HG03439 (cell line): ENCODE measurements at regions not wholly inside any gene's neighbourhood (a gene's known extent, or its start where the extent isn't known, plus 50 kb on each side); places are given as distances from the start of the nearest gene placed in this dataset.
"Not testable (repeated sequence)": the region's sequence is repeated elsewhere in the genome, so short reads cannot be mapped to it uniquely, and the experiment has no call there.

ENCODE experiments used
- ATAC-seq: cut with Tn5 transposase; IDR thresholded peaks from one replicate; pipeline ENCODE4 v1.9.1; 2021; ENCODE audit warnings: mild to moderate bottlenecking, moderate library complexity; ENCODE audit not compliant: unreplicated experiment

GRCh38 chr10:8278099-8278498 lies 223.6 kb downstream of the GATA3 start:
- no peak for ATAC-seq

DNA sequence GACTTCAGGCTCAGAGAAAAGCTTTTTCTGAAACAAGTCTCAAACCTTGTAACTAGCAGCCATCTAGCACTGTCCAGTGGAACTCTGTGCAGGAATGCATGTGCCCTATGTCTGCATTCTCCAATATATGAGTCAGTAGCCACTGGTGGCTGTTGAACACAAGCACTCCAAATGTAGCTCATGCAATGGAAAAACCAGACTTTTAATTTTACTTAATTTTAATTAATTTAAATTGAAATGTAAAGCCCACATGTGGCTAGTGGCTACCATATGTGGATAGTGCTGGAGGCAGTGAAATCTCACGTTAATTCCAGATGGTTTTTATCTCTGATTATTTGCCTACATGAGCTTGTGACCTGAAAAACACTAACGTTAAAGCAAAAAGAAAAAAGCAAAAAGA lies 225.1 kb downstream of the GATA3 start:
- ATAC-seq: no peak

GRCh38 chr10:8280946-8281345 lies 226.5 kb downstream of the GATA3 start:
- ATAC-seq: no peak

GRCh38 chr10:8282340-8282739 lies 227.9 kb downstream of the GATA3 start:
- ATAC-seq: no peak

GRCh38 chr10:8283166-8283905 lies 228.8 kb downstream of the GATA3 start:
- ATAC-seq: no peak

- ATAC-seq: no peak
Observed at GRCh38 chr10:8283986-8284385, 229.5 kb downstream of the GATA3 start.

DNA sequence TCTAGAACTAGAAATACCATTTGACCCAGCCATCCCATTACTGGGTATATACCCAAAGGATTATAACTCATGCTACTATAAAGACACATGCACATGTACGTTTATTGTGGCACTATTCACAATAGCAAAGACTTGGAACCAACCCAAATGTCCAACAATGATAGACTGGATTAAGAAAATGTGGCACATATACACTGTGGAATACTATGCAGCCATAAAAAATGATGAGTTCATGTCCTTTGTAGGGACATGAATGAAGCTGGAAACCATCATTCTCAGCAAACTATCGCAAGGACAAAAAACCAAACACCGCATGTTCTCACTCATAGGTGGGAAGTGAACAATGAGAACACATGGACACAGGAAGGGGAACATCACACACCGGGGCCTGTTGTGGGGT lies 231.5 kb downstream of the GATA3 start:
- ATAC-seq: not testable (repeated sequence)

GRCh38 chr10:8288600-8288999 lies 234.1 kb downstream of the GATA3 start:
- no peak for ATAC-seq

- ATAC-seq: no peak
Observed at GRCh38 chr10:8289186-8289924, 234.9 kb downstream of the GATA3 start.

DNA sequence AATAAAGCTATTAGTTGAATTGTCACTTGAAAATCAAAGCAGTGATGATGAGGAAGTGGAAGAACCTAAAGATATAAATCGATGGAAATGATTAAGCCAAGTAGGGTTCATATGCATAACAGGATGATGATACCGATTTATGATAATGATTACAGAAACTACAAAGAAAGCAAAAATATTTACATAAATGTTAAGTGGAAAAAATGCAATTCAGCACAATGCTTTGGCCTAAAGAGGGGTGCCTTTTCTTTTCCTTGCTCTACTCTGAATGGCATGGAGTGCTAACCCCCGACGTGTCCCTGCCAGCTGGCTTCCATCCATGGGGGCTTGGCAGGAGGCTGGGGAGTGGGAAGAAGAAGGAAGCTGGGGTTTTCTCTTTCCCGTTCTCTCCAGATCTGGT lies 240.3 kb downstream of the GATA3 start:
- ATAC-seq: no peak

DNA sequence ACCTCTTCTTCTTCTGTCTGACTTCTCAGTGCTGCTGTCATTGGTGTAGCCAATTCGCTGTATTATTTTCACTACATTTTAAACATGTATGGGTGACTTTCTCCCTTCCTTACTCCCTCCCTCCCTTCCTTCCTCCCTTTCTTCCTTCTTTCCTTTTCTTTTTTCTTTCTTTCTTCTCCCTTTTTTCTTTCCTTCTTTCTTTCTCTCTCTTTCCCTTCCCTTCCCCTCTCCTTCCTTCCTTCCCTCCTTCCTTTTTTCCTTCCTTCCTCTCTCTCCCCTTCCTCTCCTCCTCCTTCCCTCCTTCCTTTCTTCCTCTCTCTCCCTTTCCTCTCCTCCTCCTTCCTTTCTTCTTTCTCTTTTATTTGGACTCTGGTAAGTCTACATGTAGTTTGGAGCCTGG lies 240.8 kb downstream of the GATA3 start:
- no peak for ATAC-seq

GRCh38 chr10:8296090-8296733 lies 241.7 kb downstream of the GATA3 start:
- no peak for ATAC-seq

DNA sequence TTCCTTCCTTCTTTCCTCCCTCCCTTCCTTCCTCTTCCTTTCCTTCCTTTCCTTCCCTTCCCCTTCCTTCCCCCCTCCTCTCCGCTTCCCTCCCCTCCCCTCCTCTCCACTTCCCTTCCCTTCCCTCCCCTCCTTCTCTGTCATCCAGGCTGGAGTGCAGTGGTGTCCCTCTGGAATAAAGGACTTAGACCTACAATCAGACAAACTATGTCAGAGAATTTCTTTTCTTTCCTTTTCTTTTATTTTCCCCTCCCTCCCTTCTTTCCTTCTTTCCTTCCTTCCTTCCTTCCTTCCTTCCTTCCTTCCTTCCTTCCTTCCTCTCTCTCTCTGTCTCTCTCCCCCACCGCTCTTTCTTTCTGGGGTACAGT lies 242.2 kb downstream of the GATA3 start:
- ATAC-seq: no peak

DNA sequence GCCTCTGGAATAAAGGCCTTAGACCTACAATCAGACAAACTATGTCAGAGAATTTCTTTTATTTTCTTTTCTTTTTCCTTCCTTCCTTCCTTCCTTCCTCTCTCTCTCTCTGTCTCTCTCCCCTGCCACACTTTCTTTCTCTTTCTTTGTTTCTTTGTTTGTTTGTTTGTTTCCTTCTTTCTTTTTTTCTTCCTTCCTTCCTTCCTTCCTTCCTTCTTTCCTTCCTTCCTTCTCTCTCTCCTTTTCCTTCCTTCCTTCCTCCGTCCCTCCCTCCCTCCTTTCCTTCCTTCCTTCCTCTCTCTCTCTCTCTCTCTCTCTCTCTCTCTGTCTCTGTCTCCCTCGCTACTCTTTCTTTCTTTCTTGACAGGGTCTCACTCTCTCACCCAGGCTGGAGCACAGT lies 242.6 kb downstream of the GATA3 start:
- ATAC-seq: no peak

- ATAC-seq: no peak
Observed at GRCh38 chr10:8297959-8298358, 243.5 kb downstream of the GATA3 start.

- no peak for ATAC-seq
Observed at GRCh38 chr10:8298896-8299570, 244.5 kb downstream of the GATA3 start.

GRCh38 chr10:8300925-8301324 lies 246.4 kb downstream of the GATA3 start:
- no peak for ATAC-seq

DNA sequence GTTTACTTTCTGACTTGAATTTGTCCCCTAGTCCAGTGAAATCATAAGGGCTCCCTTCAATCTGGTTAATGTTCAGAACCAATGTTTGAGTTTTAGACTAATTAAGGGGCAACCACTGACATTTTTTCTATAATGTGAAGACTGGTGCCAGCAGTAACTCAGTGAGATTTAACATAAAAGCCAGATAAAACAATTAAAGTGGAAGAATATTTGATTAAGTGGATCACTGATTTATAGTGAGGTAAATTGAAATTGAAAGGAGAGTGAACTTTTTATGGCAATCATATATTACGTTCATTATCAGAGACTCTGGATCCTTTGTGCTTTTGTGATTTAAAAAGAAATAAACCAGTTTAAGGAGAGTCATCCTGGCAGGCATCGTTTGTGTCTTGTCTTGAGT lies 246.8 kb downstream of the GATA3 start:
- ATAC-seq: no peak

DNA sequence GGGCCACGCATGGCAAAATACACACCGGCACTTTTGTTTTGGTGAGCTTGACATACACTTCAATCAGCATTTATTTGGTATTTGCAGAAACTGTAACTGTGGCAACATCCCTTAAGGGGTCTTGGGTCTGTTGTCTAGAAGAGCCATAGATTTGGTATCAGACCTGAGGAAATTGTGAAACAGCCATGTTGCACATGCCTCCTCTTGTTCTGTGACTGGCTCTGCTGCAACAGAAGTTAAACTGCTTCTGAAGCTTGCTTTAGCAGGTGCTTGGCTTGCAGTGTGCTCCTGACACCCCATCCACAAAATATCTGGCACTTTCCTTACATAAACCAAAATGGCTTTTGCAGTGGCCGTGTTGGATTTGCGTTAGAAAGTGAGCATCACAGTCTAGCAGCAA lies 247.3 kb downstream of the GATA3 start:
- no peak for ATAC-seq

DNA sequence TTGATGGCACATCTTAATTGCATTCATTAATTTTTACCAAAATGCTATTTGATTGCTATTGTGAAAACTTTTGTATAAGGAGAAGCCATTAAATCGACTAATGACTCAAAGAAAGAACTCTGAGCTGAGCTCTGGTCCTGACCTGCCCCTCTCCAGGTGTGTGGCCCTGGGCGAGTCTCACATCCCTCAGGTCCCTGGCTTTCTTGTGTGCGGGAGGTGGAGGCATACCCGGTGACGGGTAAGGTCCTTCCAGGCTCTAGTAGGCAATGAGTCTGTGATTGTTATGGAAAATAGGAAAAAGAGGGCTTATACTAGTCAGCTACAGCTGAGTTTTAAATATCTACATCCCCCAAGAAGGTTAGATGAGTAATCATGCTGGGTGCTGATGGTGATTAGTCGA lies 248.1 kb downstream of the GATA3 start:
- ATAC-seq: no peak

DNA sequence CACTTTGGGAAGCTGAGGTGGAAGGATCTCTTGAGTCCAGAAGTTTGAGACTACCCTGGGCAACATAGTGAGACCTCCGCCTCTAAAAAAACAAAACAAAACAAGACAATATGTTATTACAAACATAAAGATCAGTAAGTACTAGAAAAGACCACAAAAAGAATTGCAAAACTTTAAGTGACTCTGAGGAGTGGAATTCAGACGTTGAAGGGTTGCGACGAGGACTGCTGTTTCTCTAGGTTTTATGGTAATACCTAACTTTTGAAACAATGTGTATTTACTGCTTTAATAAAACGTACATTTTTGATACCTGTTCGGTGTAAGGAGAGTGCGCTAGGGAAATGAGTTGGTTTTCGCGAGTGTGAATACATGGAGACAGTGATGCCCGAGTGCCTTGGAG lies 250.4 kb downstream of the GATA3 start:
- no peak for ATAC-seq
